ENCODE measurements at regions not wholly inside any gene's neighbourhood (a gene's known extent, or its start where the extent isn't known, plus 50 kb on each side); places are given as distances from the start of the nearest gene placed in this dataset.
A peak's percentile ranks its signal among the peaks of the same experiment; 100 is the strongest.

DNA sequence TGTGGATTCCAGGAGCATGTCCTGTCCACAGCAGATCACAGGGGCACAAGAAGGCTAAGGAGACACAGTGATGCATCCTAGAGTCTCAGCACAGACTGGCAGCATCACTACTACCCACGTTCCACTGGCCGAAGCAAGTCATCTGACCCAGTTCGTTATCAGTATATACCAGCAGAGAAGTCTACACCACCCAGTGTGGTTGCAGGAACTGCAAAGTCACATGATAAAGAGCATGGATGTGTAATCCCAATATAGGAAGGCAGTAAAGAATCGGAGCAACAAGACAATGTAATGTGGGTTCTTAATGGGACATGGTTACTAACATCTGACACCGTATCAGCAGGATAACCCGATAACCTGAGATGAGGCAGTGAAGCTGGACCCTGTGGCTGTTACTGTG is 246.6 kb downstream of the RRAGC start:
- FAIRE-seq (no peak), DNase-seq (ENCODE audit: insufficient read length, low spot score) (no peak)
- no peak for TF ChIP-seq POLR2A (IDR thresholded peaks at IDR 0.05; ENCODE audit: low read depth, low read length)

DNA sequence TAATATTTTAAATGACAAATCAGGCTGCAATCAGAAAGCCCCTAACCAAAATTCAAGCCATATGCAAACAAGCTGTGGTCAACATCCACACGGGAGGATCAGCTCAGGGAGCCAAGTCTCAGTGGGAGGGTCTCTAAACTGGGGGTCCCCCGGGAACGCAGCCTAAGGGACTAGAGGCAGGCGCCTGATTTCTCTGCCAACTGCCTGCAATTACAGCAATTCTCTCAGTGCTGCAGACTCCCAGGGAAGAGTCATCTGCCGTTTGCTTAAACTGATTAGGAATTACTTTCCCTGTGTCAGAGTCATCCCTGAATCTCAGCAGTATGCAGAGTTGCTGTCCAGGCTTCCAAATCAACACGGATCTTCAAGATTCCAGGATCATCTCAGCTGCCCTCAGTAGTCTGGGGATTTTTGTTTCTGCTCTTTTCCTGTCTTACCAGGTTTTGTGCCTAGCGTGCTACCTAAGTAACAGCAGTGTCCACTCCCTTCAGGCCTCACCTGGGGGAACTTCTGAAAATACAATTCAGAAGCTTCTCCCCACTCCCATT is 247.8 kb downstream of the RRAGC start:
- FAIRE-seq, result no peak
- no peak for TF ChIP-seq POLR2A (IDR thresholded peaks at IDR 0.05; ENCODE audit: low read depth, low read length)
- DNase-seq (ENCODE audit: insufficient read length, low spot score), result no peak

DNA sequence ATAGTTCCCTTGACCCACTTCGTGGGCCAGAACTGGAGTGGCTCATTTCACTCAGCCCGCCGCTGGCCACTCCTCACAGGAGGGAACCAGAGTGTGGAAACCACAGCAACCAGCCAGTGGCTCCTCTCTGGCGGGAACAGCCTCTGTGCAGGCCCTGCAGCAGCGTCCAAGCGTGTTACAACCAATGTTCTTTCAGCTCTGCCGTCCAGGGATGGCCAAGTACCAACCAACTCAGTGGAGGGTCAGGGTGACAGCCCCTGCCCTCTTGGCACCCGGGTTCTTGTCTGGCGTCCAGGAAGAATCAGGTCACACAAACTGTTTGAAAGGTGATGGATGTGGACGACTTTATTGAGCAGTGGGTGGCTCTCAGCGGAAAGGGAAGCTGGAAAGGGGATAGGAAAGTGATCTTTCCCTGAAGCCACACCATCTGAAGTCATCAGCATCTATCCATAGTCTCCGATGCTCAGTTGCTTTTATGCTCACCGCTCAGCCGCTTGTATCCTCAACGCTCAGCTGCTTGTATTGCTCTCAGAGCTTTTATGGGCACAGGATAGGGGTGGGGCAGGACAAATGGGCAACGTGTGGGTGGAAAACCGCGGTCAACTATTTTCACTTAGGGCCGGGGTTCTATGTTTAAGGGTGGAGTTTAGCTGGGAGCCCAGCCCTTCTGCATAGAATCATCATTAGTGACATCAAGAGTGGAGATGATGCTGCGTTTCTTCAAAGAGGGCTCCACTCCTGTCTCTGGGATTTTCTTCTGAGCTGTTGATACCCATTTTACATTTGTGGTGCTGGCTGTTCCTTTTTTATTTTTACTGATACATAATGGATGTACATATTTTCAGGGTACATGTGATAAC is 250.2 kb downstream of the RRAGC start:
- FAIRE-seq (no peak), DNase-seq (ENCODE audit: insufficient read length, low spot score) (no peak)
- no peak for TF ChIP-seq POLR2A (IDR thresholded peaks at IDR 0.05; ENCODE audit: low read depth, low read length)

DNA sequence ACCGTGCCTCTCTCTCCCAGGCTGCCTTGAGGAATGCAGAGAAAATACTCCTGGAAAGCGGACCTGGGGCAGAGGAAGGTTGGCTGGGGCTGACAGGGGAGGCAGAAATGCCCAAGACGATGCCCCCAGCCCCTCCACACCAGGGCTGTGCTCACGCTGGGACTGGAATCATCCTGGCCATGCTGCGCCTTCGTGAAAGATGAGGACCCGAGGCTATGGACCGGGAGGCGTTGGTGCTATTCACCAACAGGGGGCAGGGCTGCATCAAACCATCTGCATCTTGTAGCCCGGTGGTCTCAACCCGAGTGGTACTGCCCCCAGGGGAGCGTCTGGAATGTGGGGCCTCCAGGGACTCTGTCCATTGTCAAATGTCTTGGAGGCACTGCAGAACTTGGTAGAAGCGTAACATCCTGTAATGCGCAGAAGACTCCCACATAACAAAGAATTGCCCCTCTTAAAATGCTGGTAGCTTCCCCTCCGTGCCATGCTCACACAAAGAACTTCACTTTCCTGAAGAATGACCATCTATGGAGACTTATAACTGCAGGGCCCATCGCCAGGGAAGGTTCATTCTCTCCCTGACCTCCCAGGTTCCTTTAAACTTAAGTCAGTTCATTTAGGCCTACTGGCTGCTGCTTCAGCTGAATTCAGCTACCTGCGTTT is 251.2 kb downstream of the RRAGC start:
- DNase-seq (ENCODE audit: insufficient read length, low spot score), result no peak
- FAIRE-seq, result no peak
- TF ChIP-seq POLR2A (IDR thresholded peaks at IDR 0.05; ENCODE audit: low read depth, low read length), result no peak

DNA sequence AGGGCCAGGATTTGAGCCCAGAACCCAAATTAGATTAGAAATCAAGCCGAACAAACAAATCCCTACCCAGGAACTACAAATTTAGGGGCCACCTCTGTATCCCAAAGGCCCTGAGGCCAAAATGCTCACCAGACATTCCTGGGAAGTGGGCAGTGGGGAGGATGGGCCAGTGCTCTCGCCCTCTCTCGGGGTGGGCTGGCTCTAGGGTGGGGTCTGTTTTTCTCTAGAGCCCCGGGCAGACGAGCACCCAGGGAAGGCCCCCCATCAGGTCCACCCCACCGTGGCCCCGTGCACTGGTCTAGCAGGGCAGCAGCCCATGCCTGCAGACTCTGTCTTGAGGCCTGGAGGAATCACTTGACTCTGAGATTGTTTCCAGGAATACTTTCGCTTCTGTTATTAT is 252.0 kb downstream of the RRAGC start:
- TF ChIP-seq POLR2A (IDR thresholded peaks at IDR 0.05; ENCODE audit: low read depth, low read length), result no peak
- no peak for DNase-seq (ENCODE audit: insufficient read length, low spot score)
- no peak for FAIRE-seq

DNA sequence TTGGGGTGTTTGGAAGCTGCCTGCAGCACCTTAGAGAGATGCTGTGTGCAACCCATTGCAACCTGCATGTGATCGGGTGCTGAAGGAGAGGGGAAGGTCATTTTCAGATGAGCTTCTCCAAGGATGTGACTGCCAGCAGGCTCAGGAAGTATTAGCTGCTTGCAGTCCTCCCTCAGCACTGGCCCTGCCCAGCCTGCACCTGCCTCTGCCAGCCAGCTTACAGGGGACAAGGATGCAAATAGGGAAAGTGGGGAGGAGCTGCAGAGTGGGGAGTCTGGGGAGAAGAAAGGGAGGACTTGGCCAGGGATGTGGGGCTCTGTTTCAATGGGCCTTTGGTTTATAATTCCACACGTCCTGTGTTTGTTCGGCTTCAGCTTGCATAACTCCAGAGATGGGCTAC is 254.5 kb downstream of the RRAGC start:
- no peak for FAIRE-seq

DNA sequence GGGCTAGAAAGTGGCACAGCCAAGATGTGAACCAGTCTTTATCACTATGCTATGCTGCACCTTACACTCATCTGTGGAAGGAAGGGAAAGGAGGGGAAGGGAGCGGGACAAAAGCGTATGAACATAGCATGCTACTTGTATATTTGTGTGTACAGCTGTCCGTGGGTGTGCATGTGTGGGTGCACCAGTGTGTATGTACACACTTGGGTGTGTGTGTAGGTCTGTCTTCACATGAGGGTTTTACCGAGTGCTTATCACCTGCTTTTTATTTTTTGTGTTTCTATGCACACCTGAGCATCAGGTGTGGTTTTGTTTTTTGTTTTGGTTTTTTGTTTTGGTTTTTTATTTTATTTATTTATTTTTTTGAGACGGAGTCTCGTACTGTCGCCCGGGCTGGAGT is 255.7 kb downstream of the RRAGC start:
- no peak for DNase-seq (ENCODE audit: insufficient read length, low spot score)
- no peak for FAIRE-seq
- TF ChIP-seq POLR2A (IDR thresholded peaks at IDR 0.05; ENCODE audit: low read depth, low read length), result no peak

More for the DNA sequence above, 254.5 kb downstream of the RRAGC start:
- DNase-seq (ENCODE audit: insufficient read length, low spot score), result no peak
- no peak for TF ChIP-seq POLR2A (IDR thresholded peaks at IDR 0.05; ENCODE audit: low read depth, low read length)

DNA sequence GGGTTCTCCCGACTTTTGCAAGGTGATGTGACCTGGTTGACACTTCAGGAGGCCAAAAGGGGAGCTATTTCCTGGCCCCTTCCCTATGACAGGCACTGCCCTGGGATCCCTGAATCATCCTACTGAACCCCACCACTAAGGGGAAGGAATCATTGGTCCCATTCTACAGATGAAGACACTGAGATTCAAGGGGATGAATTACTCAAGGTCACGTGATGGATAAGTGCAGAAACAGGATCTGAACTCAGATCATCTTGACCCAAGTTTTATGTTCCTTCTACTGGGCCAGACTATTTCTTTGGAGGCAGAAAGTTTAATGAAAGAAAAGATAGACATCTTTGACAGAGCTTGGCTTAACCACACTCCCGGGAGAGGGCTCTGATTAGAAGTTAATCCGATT is 258.7 kb downstream of the RRAGC start:
- DNase-seq (ENCODE audit: insufficient read length, low spot score), result no peak
- no peak for TF ChIP-seq POLR2A (IDR thresholded peaks at IDR 0.05; ENCODE audit: low read depth, low read length)
- no peak for FAIRE-seq

DNA sequence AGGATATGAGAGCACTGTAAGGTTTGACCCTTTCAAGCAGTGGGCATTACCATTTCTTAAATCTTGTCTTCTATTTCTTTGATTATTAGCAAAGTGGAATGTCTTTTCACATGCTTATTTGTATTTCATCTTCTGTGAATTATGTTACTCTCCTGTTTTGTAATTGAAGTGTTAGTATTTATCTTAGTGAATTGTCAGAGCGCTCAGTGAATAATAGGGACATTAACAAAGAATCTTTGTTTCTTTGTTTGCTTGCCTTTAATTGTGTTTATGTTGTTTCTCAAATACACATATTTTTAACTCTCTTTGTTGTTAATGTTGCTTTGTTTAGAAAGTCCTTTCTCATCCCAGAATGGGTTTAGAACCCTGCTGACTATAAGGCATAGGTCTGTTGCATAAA is 259.3 kb downstream of the RRAGC start:
- TF ChIP-seq POLR2A (IDR thresholded peaks at IDR 0.05; ENCODE audit: low read depth, low read length), result no peak
- FAIRE-seq, result no peak

DNA sequence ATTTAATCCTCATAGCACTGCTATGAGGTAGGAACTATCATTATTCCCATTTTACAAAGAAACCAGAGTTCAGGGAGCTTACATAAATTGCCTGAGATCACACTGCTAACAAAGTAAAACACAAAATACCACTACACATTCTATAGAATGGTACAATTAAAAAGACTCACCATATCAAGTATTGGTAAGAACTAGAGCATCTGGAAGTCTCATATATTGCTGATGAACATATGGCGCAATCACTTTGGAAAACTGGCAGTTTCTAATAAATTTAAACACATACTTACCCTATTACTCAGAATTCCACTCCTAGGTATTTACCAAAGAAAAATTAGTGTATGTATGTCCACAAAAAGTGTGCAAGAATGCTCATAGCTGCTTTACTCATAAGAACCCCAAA is 261.5 kb downstream of the RRAGC start:
- DNase-seq (ENCODE audit: insufficient read length, low spot score) (no peak), FAIRE-seq (no peak)
- no peak for TF ChIP-seq POLR2A (IDR thresholded peaks at IDR 0.05; ENCODE audit: low read depth, low read length)

More for the DNA sequence above, 259.3 kb downstream of the RRAGC start:
- no peak for DNase-seq (ENCODE audit: insufficient read length, low spot score)

DNA sequence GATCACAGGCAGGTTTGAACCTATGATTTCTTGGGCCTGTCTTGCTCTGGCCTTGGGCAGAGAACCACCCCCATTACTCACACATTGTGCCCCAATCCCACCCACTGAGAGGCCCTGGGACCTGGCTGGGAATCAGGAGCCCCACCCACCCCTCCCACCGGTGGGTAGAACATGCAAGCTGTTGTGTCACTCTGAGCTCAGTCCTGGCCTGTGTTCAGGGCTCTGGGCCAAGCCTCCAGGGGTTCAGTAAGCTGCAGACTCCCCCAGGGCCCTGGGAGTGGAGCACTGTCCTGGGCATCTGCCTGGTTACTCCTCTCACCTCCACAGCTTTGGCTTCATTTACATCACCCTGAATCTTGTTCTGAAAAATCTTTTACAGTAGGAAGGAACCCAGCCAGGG is 270.5 kb downstream of the RRAGC start:
- FAIRE-seq (no peak), DNase-seq (ENCODE audit: insufficient read length, low spot score) (no peak)
- TF ChIP-seq POLR2A (IDR thresholded peaks at IDR 0.05; ENCODE audit: low read depth, low read length), result no peak

DNA sequence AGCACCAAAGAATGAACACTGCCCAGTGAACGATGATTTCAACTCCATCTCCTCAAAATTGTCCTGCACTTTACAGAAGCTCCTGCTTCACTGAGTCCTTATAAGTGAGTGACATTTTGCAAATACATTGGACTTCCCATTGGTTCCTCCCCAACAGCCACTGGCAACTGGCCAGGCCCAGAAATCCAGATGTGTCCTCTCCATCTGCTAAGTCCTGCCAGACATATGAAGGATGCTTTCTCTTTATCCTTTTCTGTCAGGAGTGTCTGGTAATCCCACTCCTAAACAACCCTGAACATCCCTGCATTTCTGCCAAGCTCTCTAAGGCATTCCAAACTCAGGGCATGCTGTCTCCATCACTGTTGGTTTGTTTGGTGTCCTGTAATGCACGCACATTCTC is 271.8 kb downstream of the RRAGC start:
- TF ChIP-seq POLR2A (IDR thresholded peaks at IDR 0.05; ENCODE audit: low read depth, low read length), result no peak
- no peak for FAIRE-seq
- no peak for DNase-seq (ENCODE audit: insufficient read length, low spot score)

DNA sequence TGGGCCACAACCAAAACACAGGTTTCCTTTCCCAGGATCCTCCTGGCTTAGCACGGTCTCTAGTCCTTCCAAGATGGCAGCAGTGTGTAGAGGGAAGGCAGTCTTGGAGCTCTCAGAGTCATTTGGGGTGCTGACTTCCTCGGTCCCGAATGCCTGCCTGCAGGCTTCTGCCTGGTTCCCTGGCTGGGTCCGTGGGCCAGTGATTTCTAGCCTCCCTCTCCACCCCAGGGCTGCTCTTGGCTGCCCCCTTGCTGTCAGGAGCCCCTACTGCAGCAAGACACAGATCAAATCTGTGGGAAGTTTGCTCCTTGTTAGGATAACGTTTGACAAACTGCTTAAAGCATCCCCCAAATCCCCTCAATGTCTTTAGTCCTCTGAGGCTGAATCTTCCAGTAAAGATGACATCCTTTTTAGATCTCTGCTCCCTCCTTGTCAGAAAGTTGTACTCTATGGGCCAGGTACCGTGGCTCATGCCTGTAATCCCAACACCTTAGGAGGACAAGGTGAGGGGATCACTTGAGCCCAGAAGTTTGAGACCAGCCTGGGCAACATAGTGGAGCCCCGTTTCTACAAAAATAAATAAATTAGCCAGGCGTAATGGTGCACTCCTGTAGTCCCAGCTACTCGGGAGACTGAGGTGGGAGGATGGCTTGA is 272.5 kb downstream of the RRAGC start:
- no peak for TF ChIP-seq POLR2A (IDR thresholded peaks at IDR 0.05; ENCODE audit: low read depth, low read length)
- peak; percentile 41 for DNase-seq (ENCODE audit: insufficient read length, low spot score)
- no peak for FAIRE-seq

DNA sequence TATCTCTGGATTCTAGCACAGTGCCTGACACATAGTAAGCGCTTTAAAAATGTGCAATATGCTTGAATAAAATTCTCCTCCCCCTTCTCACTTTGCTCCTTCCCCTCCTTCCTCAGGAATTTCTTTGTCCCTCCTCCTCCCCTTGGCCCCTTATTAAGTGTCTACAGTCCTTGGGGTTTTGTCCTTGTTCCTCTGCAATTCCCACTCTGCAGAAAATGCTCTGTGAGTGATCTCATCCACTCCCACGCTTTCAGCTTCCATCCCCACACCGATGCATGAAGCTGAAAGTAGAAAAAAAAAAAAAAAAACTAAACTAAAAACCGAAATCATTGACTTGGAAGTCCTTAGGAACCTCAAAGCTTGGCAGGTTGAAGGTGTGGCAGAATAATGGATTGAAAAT is 273.6 kb downstream of the RRAGC start:
- no peak for FAIRE-seq
- DNase-seq (ENCODE audit: insufficient read length, low spot score), result no peak
- no peak for TF ChIP-seq POLR2A (IDR thresholded peaks at IDR 0.05; ENCODE audit: low read depth, low read length)

Data from H54 (cell line).